ENCODE measurements at regions not wholly inside any gene's neighbourhood (a gene's known extent, or its start where the extent isn't known, plus 50 kb on each side); places are given as distances from the start of the nearest gene placed in this dataset.
"Not testable (repeated sequence)": the region's sequence is repeated elsewhere in the genome, so short reads cannot be mapped to it uniquely, and the experiment has no call there.

GRCh38 chr11:106523921-106524320 lies 446.5 kb downstream of the AASDHPPT start:
- Histone ChIP-seq H3K4me2 (ENCODE audit: low read length) (no peak overlapping the region), H3K4me1 (ENCODE audit: insufficient read depth, low read length) (peaks cover 7% of the 10 kb centered on the region; the same call in 1 of the 2 replicates), H3K27ac (ENCODE audit: low read length) (no peak overlapping the region), H3K27me3 (ENCODE audit: low read length) (no peaks in the 10 kb centered on the region), H3F3A (ENCODE audit: low read length, unreplicated experiment) (no peaks in the 10 kb centered on the region), H3K9me3 (ENCODE audit: low read length) (no peaks in the 10 kb centered on the region), H4K20me1 (ENCODE audit: low read length) (no peaks in the 10 kb centered on the region), H3K9me2 (replicated peaks; ENCODE audit: low read length) (no peaks in the 10 kb centered on the region), H3K4me3 (ENCODE audit: low read length) (no peak overlapping the region), H3K9ac (ENCODE audit: low read length) (no peak overlapping the region), H3K36me3 (ENCODE audit: low read depth, low read length) (no peaks in the 10 kb centered on the region), H3K79me2 (ENCODE audit: low read length) (no peaks in the 10 kb centered on the region), H2AFZ (ENCODE audit: low read length) (0 out of 2 replicates have a peak overlapping the region, but pooled peaks have one; percentile 2)
- ChIA-PET CTCF (no interaction called here), POLR2A (ENCODE audit: unreplicated experiment) (no interaction called here)
- TF ChIP-seq EZH2phosphoT487 (IDR thresholded peaks at IDR 0.05; ENCODE audit: borderline replicate concordance, low read length), result no peak
- TF ChIP-seq CTCF (conservative IDR thresholded peaks at IDR 0.05; ENCODE audit: low read depth, low read length), result no peak
- TF ChIP-seq EZH2 (IDR thresholded peaks at IDR 0.05; ENCODE audit: low read length, unreplicated experiment), result no peak
- no peak for DNase-seq
- no TSS peak for BruUV-seq (replicated peaks)
- ATAC-seq, result no peak
- intact Hi-C loops (cut with micrococcal nuclease), result no loop called here

DNA sequence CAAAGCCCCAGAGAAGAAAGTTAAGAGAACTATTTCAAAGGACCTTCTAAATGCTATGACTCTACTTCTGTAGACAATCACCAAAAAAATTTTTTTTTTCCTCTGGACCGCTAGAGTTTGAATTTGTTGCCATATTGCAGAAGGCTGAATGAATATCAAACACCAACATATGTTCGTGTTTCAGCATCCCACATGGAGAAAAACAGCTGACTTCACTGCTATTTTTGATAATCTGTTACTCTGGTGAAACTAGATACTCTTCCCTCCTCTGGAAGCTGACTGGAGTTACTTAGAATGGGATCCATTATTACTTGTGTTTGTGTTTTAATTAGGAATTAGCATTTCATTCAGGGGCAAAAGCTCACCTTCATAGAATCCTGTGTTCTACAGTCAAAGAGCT lies 447.0 kb downstream of the AASDHPPT start:
- Histone ChIP-seq H2AFZ (ENCODE audit: low read length) (0 out of 2 replicates have a peak overlapping the region, but pooled peaks have one; percentile 2), H3K9me3 (ENCODE audit: low read length) (no peaks in the 10 kb centered on the region), H3K9ac (ENCODE audit: low read length) (no peak overlapping the region), H3K27me3 (ENCODE audit: low read length) (no peaks in the 10 kb centered on the region), H3F3A (ENCODE audit: low read length, unreplicated experiment) (no peaks in the 10 kb centered on the region), H3K79me2 (ENCODE audit: low read length) (no peaks in the 10 kb centered on the region), H3K36me3 (ENCODE audit: low read depth, low read length) (no peaks in the 10 kb centered on the region), H3K9me2 (replicated peaks; ENCODE audit: low read length) (no peaks in the 10 kb centered on the region), H4K20me1 (ENCODE audit: low read length) (no peaks in the 10 kb centered on the region), H3K4me1 (ENCODE audit: insufficient read depth, low read length) (peaks cover 7% of the 10 kb centered on the region; the same call in 1 of the 2 replicates), H3K4me3 (ENCODE audit: low read length) (no peak overlapping the region), H3K4me2 (ENCODE audit: low read length) (no peak overlapping the region), H3K27ac (ENCODE audit: low read length) (no peak overlapping the region)
- no peak for TF ChIP-seq EZH2 (IDR thresholded peaks at IDR 0.05; ENCODE audit: low read length, unreplicated experiment)
- TF ChIP-seq CTCF (conservative IDR thresholded peaks at IDR 0.05; ENCODE audit: low read depth, low read length), result no peak
- TF ChIP-seq EZH2phosphoT487 (IDR thresholded peaks at IDR 0.05; ENCODE audit: borderline replicate concordance, low read length), result no peak
- CTCF ChIA-PET, result no interaction called here
- POLR2A ChIA-PET (ENCODE audit: unreplicated experiment), result no interaction called here
- DNase-seq, result no peak
- ATAC-seq, result no peak
- intact Hi-C loops (cut with micrococcal nuclease), result no loop called here
- BruUV-seq (replicated peaks), result no TSS peak

- ATAC-seq; H3K4me1 ChIP-seq (ENCODE audit: insufficient read depth, low read length); H3K36me3 ChIP-seq (ENCODE audit: low read depth, low read length); H3K9ac ChIP-seq (ENCODE audit: low read length); H3K27ac ChIP-seq (ENCODE audit: low read length); BruUV-seq (replicated peaks); H3K9me2 ChIP-seq (replicated peaks; ENCODE audit: low read length); CTCF ChIA-PET; H3F3A ChIP-seq (ENCODE audit: low read length, unreplicated experiment); DNase-seq; H3K79me2 ChIP-seq (ENCODE audit: low read length); intact Hi-C loops (cut with micrococcal nuclease); H3K4me3 ChIP-seq (ENCODE audit: low read length); POLR2A ChIA-PET (ENCODE audit: unreplicated experiment); H3K27me3 ChIP-seq (ENCODE audit: low read length); H4K20me1 ChIP-seq (ENCODE audit: low read length); H3K9me3 ChIP-seq (ENCODE audit: low read length); H3K4me2 ChIP-seq (ENCODE audit: low read length): not testable (repeated sequence)
- H2AFZ ChIP-seq (ENCODE audit: low read length), result peak overlapping the region; percentile 56
Measured at GRCh38 chr11:106531648-106532047, 454.2 kb downstream of the AASDHPPT start.

Measured in PC-3 (cell line).